Gastrocnemius medialis (tissue), 4 donors: ENCODE measurements at regions not wholly inside any gene's neighbourhood (a gene's known extent, or its start where the extent isn't known, plus 50 kb on each side); places are given as distances from the start of the nearest gene placed in this dataset.
"Not testable (repeated sequence)": the region's sequence is repeated elsewhere in the genome, so short reads cannot be mapped to it uniquely, and the experiment has no call there.

Experiments used
- ATAC-seq, 2 donors: fragments of 150-250 bp; one replicate each; pipeline ENCODE4 v1.9.1; 2016
- DNase-seq, 2 donors: peaks; one replicate each; pipeline ENCODE4 v3.0.0-alpha.2; 2019
- H3K27ac ChIP-seq, 4 donors: fragments of 200-600 bp; sonication (generic); 1 replicate in 1 of 4; 2 replicates in 3 of 4; pipeline ENCODE4 v1.5.1; 2016 to 2018; ENCODE audit warnings: mild to moderate bottlenecking in 2 of 4, moderate library complexity in 1 of 4
- H3K27me3 ChIP-seq, 3 donors: fragments of 200-600 bp; sonication (generic) in 2 of 3; 1 replicate in 1 of 3; 2 replicates in 2 of 3; pipeline versions ENCODE4 v1.5.1 to v1.6.0; 2016 to 2019; ENCODE audit warnings: mild to moderate bottlenecking in 1 of 3, moderate library complexity in 1 of 3
- H3K36me3 ChIP-seq, 2 donors: fragments of 200-600 bp; sonication (generic) in 1 of 2; one replicate each; pipeline ENCODE4 v1.5.1; 2017 to 2018
- H3K4me1 ChIP-seq, 2 donors: fragments of 200-600 bp; sonication (generic) in 1 of 2; one replicate each; pipeline ENCODE4 v1.5.1; 2016 to 2017; ENCODE audit warnings: mild to moderate bottlenecking in 2 of 2
- H3K4me3 ChIP-seq, 4 donors: fragments of 200-600 bp; sonication (generic) in 3 of 4; 1 replicate in 1 of 4; 2 replicates in 3 of 4; pipeline ENCODE4 v1.5.1; 2016 to 2019; ENCODE audit warnings: mild to moderate bottlenecking in 2 of 4
- H3K9me3 ChIP-seq, 3 donors: fragments of 200-600 bp; sonication (generic) in 2 of 3; 1 replicate in 1 of 3; 2 replicates in 2 of 3; pipeline ENCODE4 v1.5.1; 2016 to 2019
- POLR2A ChIP-seq, 2 donors: fragments of 450-650 bp; IDR thresholded peaks; one replicate each; pipeline ENCODE4 v1.6.1; 2017; ENCODE audit warnings: antibody characterized with exemption in 2 of 2, mild to moderate bottlenecking in 2 of 2, moderate library complexity in 2 of 2
- in situ Hi-C, 4 donors: fragments of 200-750 bp; cut with MboI; loops; one replicate each; pipeline versions ENCODE4 v1.15.0 to v1.8.0; 2017; ENCODE audit warnings: low sequenced_read_pairs in 4 of 4
- intact Hi-C: fragments of 100-400 bp; cut with DNase I; formaldehyde crosslinking; loops from one replicate; pipeline ENCODE4 v1.15.1; 2023; ENCODE audit warnings: low total_unique reads
- TF ChIP-seq, protein P1 (sequence below), 5 experiments: fragments of 450-650 bp in 3 of 5; fragments of 200-600 bp in 2 of 5; sonication (generic) in 2 of 5; IDR thresholded peaks in 4 of 5; conservative IDR thresholded peaks in 1 of 5; 1 replicate in 4 of 5; 2 replicates in 1 of 5; pipeline ENCODE4 v1.5.1; 2016 to 2019; ENCODE audit warnings: antibody characterized with exemption in 5 of 5, mild to moderate bottlenecking in 3 of 5, moderate library complexity in 3 of 5

- in situ Hi-C loops (loop anchor here in 3 of 4 donors (25.0 kb wide), 2 partner anchors 659 to 1259 kb away; no protein-coding TSS in a partner anchor), intact Hi-C loops (no loop called here)
- Histone ChIP-seq H3K27me3 (no peaks in the 10 kb centered on the region), H3K4me1 (peaks cover 0 to 15% of the 10 kb centered on the region in 2 donors), H3K4me3 (no peak overlapping the region), H3K36me3 (no peaks in the 10 kb centered on the region), H3K27ac (no peak overlapping the region), H3K9me3 (no peaks in the 10 kb centered on the region)
- ATAC-seq (no peak), DNase-seq (no peak)
- no peak for TF ChIP-seq POLR2A (IDR thresholded peaks at IDR 0.05)
- TF ChIP-seq, protein P1, sequence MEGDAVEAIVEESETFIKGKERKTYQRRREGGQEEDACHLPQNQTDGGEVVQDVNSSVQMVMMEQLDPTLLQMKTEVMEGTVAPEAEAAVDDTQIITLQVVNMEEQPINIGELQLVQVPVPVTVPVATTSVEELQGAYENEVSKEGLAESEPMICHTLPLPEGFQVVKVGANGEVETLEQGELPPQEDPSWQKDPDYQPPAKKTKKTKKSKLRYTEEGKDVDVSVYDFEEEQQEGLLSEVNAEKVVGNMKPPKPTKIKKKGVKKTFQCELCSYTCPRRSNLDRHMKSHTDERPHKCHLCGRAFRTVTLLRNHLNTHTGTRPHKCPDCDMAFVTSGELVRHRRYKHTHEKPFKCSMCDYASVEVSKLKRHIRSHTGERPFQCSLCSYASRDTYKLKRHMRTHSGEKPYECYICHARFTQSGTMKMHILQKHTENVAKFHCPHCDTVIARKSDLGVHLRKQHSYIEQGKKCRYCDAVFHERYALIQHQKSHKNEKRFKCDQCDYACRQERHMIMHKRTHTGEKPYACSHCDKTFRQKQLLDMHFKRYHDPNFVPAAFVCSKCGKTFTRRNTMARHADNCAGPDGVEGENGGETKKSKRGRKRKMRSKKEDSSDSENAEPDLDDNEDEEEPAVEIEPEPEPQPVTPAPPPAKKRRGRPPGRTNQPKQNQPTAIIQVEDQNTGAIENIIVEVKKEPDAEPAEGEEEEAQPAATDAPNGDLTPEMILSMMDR (IDR thresholded peaks at IDR 0.05 in 4 of 5, conservative IDR thresholded peaks at IDR 0.05 in 1 of 5), result no peak
Measured at GRCh38 chr22:44646668-44647067, 55.3 kb upstream of the PRR5 start.

DNA sequence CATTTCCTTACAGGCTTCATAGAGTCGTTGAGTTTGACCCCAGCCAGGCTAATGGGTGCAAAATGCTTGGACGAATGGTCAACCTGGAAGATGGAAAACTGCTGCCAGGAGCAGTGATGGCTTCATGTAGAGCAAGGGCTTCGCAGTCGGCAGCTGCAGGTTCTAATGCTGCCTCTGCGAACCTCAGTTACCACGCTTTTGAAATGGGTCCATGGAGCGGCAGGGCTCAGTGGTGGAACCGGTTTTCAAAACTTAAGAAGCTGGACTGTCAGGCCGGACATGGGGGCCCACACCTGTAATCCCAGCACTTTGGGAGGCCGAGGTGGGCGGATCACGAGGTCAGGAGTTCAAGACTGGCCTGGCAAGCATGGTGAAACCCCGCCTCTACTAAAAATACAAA, 55.9 kb upstream of the PRR5 start:
- no peaks in the 10 kb centered on the region for H3K9me3 ChIP-seq
- ATAC-seq, result no peak
- in situ Hi-C loops, result loop anchor here in 3 of 4 donors (25.0 kb wide), 2 partner anchors 659 to 1259 kb away; no protein-coding TSS in a partner anchor

DNA sequence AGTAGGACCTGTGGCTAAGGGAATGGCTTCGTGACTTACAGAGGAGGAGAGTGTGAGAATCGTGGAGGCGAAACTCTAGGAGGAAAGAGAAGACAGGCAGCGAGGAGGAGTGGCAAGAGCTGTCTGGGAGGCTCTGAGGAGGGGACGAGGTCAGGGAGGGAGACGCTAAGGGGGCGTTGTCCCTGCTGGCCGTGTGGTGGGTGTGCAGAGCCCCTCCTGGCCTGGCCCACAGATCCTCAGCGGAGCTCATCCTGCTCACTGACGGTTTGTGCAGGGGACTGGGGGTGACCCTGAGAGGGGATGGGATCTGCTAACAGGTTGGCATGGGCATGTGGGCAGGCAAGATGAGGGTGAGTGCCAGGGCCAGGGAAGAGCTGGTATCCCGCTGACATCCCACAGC, 56.5 kb upstream of the PRR5 start:
- Histone ChIP-seq H3K36me3 (no peaks in the 10 kb centered on the region), H3K27me3 (no peaks in the 10 kb centered on the region), H3K27ac (no peak overlapping the region), H3K4me3 (no peak overlapping the region), H3K9me3 (no peaks in the 10 kb centered on the region), H3K4me1 (peaks cover 0 to 18% of the 10 kb centered on the region in 2 donors)
- DNase-seq, result no peak
- ATAC-seq, result no peak
- intact Hi-C loops, result no loop called here
- in situ Hi-C loops, result loop anchor here in 3 of 4 donors (25.0 kb wide), 2 partner anchors 658 to 1258 kb away; no protein-coding TSS in a partner anchor
- TF ChIP-seq, protein P1 (IDR thresholded peaks at IDR 0.05 in 4 of 5, conservative IDR thresholded peaks at IDR 0.05 in 1 of 5), result no peak
- TF ChIP-seq POLR2A (IDR thresholded peaks at IDR 0.05), result no peak

More for the DNA sequence above, 55.9 kb upstream of the PRR5 start:
- Histone ChIP-seq H3K4me3 (no peak overlapping the region), H3K36me3 (no peaks in the 10 kb centered on the region), H3K27me3 (no peaks in the 10 kb centered on the region), H3K27ac (no peak overlapping the region), H3K4me1 (peaks cover 0 to 15% of the 10 kb centered on the region in 2 donors)
- DNase-seq, result no peak
- TF ChIP-seq, protein P1 (IDR thresholded peaks at IDR 0.05 in 4 of 5, conservative IDR thresholded peaks at IDR 0.05 in 1 of 5), result no peak
- TF ChIP-seq POLR2A (IDR thresholded peaks at IDR 0.05), result no peak
- intact Hi-C loops, result no loop called here

GRCh38 chr22:44645083-44645482, 56.9 kb upstream of the PRR5 start:
- H3K27ac ChIP-seq, result no peak overlapping the region
- in situ Hi-C loops (loop anchor here in 3 of 4 donors (25.0 kb wide), 2 partner anchors 658 to 1258 kb away; no protein-coding TSS in a partner anchor), intact Hi-C loops (no loop called here)
- no peak for ATAC-seq
- H3K36me3 ChIP-seq, result no peaks in the 10 kb centered on the region
- H3K9me3 ChIP-seq, result no peaks in the 10 kb centered on the region
- no peak for DNase-seq
- peaks cover 0 to 3% (median 0%) of the 10 kb centered on the region in 3 donors for H3K27me3 ChIP-seq
- peaks cover 0 to 22% of the 10 kb centered on the region in 2 donors for H3K4me1 ChIP-seq
- no peak overlapping the region for H3K4me3 ChIP-seq
- no peak for TF ChIP-seq POLR2A (IDR thresholded peaks at IDR 0.05)
- TF ChIP-seq, protein P1 (IDR thresholded peaks at IDR 0.05 in 4 of 5, conservative IDR thresholded peaks at IDR 0.05 in 1 of 5), result no peak

GRCh38 chr22:44643526-44644101, 58.4 kb upstream of the PRR5 start:
- H3K36me3 ChIP-seq, intact Hi-C loops: not testable (repeated sequence)

More at GRCh38 chr22:44643526-44644101, 58.4 kb upstream of the PRR5 start:
- H3K4me1 ChIP-seq, result peaks cover 0 to 29% of the 10 kb centered on the region in 2 donors
- not testable (repeated sequence) for H3K27ac ChIP-seq, ATAC-seq, H3K9me3 ChIP-seq, H3K4me3 ChIP-seq, DNase-seq
- in situ Hi-C loops, result loop anchor here in 3 of 4 donors (25.0 kb wide), 2 partner anchors 656 to 1256 kb away; no protein-coding TSS in a partner anchor
- peaks cover 0 to 13% (median 0%) of the 10 kb centered on the region in 3 donors for H3K27me3 ChIP-seq
